ENCODE measurements at regions not wholly inside any gene's neighbourhood (a gene's known extent, or its start where the extent isn't known, plus 50 kb on each side); places are given as distances from the start of the nearest gene placed in this dataset.

DNA sequence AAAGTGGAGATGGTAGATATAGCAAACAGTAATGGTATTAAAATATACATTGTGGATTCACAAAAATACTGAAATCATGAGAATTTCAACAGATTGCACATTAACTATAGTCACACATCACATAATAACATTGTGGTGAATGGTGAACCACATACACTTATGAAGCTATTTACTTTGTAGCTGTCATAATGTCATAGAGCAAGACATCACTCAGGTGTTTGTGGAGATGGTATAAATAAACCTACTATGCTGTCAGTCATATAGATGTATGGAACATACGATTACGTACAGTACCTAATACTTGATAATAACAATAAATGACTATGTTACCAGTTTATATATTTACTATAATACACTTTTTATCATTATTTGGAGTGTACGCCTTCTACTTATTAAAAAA lies 1416.0 kb upstream of the ALCAM start:
- no peak for TF ChIP-seq CTCF (IDR thresholded peaks at IDR 0.05; ENCODE audit: extremely low read depth, missing control alignments)
- no peak for DNase-seq (ENCODE audit: low spot score)

- no peak for DNase-seq (ENCODE audit: low spot score)
- TF ChIP-seq CTCF (IDR thresholded peaks at IDR 0.05; ENCODE audit: extremely low read depth, missing control alignments): no peak
Measured at GRCh38 chr3:103953796-103954195, 1412.9 kb upstream of the ALCAM start.

DNA sequence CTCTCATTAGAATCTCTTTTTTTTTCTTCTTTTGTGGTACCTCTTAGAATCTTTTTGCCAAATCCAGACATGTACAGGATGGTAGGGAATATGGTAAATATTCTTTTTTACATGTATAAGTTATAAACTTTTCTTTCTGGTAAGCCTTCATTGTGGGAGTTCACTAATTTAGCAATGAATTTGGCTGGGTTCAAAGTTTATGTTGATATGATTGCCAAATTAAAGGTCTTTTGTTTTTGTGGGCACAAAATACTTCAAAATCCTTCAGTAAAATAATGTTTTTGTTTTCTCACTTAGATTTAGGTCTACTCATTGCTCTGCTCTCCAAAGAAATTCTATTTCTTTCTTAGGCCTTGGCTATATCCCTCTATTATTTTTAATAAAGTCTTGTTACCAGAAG lies 1405.9 kb upstream of the ALCAM start:
- no peak for TF ChIP-seq CTCF (IDR thresholded peaks at IDR 0.05; ENCODE audit: extremely low read depth, missing control alignments)
- DNase-seq (ENCODE audit: low spot score): no peak

GRCh38 chr3:103963599-103963998 lies 1403.1 kb upstream of the ALCAM start:
- no peak for DNase-seq (ENCODE audit: low spot score)
- TF ChIP-seq CTCF (IDR thresholded peaks at IDR 0.05; ENCODE audit: extremely low read depth, missing control alignments): no peak

GRCh38 chr3:103965764-103966163 lies 1400.9 kb upstream of the ALCAM start:
- no peak for TF ChIP-seq CTCF (IDR thresholded peaks at IDR 0.05; ENCODE audit: extremely low read depth, missing control alignments)

GRCh38 chr3:103966749-103967148 lies 1400.0 kb upstream of the ALCAM start:
- no peak for TF ChIP-seq CTCF (IDR thresholded peaks at IDR 0.05; ENCODE audit: extremely low read depth, missing control alignments)
- DNase-seq (ENCODE audit: low spot score): no peak

More at GRCh38 chr3:103965764-103966163, 1400.9 kb upstream of the ALCAM start:
- no peak for DNase-seq (ENCODE audit: low spot score)

GRCh38 chr3:103968131-103968530 lies 1398.6 kb upstream of the ALCAM start:
- no peak for TF ChIP-seq CTCF (IDR thresholded peaks at IDR 0.05; ENCODE audit: extremely low read depth, missing control alignments)
- DNase-seq (ENCODE audit: low spot score): no peak

Data from GM20000 (cell line).